ENCODE measurements at regions not wholly inside any gene's neighbourhood (a gene's known extent, or its start where the extent isn't known, plus 50 kb on each side); places are given as distances from the start of the nearest gene placed in this dataset.

DNA sequence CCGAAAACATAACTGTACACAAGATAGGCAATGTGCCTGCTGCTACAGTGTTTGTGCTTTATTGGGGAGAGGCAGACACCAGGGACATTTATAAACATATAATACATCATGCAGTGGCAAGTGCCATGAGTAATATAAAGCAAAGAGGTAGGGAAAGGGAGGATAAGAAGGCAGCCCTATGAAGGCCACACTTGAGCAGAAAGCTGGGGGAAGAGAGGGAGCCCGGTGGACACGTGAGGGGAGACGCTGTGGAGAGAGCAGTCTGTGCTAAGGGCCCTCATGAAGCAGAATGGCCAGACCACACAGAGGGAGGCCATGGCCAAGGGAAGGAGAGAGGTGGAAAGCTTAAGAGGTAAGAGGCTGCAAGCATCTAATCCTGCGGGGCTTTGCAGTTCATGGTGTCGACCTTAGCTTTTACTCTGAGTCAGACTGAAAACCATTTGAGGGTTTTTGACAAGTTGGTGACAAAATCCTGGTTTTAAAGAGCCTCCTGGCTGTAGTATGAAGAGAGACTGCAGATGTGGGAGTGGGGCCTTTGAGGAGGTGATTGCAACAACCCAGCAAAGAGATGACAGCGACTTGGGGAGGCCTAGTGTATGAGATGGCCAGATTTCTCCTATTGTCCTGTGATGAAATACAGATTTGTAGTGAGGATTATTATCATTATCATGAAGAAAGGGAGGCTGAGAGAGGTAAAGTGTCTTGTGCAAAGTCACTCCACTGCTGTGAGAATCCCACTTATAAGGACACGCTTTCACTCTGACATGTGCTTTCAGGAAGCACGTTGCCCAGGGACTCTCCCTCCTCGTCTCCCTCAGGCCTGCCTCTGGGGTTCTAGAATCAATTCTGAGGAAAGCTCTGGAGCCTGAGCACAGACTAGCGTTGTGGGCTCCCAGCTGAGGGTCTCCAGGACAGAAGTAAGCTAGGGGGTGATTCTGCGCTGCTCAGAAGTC, 192.9 kb downstream of the RHOU start:
- Mint-ChIP-seq H3K4me1 (ENCODE audit: low read depth) (peaks cover 10% of the 10 kb centered on the region), H3K9me3 (no peaks in the 10 kb centered on the region)

DNA sequence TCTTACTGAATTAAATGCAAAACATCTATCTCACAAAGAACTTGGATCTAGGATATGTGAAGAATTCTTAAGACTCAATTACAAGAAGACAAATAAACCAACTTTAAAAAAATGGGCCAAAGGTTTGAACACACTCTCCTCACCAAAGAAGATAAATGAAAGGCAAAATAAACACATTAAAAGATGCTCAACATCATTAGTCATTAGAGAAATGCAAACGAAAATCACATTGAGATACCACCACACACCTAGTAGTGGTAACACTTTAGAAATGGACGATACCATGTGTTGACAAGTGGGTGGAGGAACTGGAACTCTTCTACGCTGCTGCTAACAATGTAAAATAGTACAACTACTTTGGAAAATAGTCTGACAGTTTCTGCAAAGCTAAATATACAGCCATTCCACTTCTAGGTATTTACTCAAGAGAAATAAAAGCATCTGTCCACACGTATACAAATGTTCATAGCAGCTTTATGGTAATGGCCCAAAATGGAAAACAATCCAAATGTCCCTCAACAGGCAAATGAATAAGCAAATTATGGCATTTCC, 194.3 kb downstream of the RHOU start:
- Mint-ChIP-seq H3K4me1 (ENCODE audit: low read depth) (peaks cover 10% of the 10 kb centered on the region), H3K27ac (no peak overlapping the region), H3K27me3 (ENCODE audit: low read depth) (peaks cover 28% of the 10 kb centered on the region), H3K4me3 (no peak overlapping the region), H3K9me3 (no peaks in the 10 kb centered on the region), H3K36me3 (ENCODE audit: low read depth) (no peaks in the 10 kb centered on the region)
- no peak for DNase-seq (ENCODE audit: low spot score)

More for the DNA sequence above, 192.9 kb downstream of the RHOU start:
- Mint-ChIP-seq H3K36me3 (ENCODE audit: low read depth) (no peaks in the 10 kb centered on the region), H3K27ac (no peak overlapping the region), H3K27me3 (ENCODE audit: low read depth) (peaks cover 22% of the 10 kb centered on the region), H3K4me3 (no peak overlapping the region)
- DNase-seq (ENCODE audit: low spot score) = peak; percentile 15

DNA sequence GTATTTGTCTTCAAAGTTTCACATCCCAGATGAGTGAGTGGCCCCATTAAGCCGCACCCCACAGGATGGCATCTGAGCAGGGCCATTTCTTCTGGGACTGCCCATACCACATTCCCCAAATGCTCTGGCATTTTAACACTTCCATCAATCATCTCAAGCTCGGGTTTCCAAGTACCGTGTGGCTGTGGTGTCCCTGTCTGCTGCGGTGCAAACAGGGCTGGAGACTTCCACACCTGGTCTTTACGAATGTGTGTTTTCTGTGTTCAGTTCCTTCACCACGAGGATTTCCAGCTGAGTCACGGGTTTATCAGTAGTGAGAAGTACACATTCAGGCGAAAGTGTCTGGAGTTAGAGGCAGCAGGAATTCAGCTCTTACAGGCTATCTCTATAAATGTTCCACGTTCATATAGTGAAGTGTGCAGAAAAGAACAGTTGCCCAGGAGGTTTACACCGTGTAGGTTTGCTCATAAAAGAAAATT, 195.2 kb downstream of the RHOU start:
- H3K4me3 Mint-ChIP-seq = no peak overlapping the region

DNA sequence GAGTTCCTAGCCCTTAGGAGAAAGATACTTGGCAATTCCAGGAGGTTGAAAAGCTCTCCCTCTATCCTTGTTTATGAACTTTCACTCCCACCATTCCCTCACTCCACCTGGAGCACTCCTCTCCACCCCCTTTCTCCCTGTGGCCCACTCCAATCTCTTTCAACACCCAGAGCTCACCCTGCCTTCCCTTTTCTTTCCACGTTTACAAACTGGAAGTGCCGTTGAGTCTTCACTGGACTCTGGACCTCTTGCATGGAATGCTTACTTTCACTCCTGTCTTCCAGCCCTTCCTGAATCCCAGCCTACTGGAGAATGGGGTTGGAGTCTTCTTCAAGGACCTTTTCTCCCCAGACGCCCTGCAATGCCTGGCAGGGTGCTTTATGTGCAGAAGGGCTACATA, 198.5 kb downstream of the RHOU start:
- DNase-seq (ENCODE audit: low spot score) = no peak
- H3K27ac Mint-ChIP-seq = no peak overlapping the region

More for the DNA sequence above, 195.2 kb downstream of the RHOU start:
- Mint-ChIP-seq H3K9me3 (no peaks in the 10 kb centered on the region), H3K36me3 (ENCODE audit: low read depth) (no peaks in the 10 kb centered on the region), H3K27me3 (ENCODE audit: low read depth) (peaks cover 28% of the 10 kb centered on the region), H3K4me1 (ENCODE audit: low read depth) (peaks cover 10% of the 10 kb centered on the region), H3K27ac (no peak overlapping the region)
- no peak for DNase-seq (ENCODE audit: low spot score)

DNA sequence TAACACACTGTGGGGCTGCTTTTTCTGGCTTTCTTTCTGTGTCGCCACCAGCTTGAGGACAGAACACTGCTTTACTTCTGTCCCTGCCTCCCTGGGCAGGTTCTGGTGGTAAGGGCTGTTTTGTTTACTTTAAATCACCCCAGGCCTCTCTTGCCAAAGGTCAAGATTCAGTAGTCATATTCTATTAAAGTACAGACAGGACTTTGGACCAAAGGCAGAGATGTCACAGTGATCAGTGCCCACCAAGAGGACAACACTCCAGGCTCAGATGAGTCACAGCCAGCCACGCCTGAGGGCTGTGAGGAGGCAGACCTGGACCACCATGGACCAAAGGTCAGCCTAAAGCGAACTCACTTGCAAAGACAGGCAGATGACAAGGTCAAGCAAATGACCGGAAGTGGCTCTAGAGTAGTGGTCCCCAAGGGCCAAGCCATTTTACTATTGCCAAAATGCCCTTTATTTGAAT, 200.0 kb downstream of the RHOU start:
- H3K27me3 Mint-ChIP-seq (ENCODE audit: low read depth) = peaks cover 12% of the 10 kb centered on the region
- H3K36me3 Mint-ChIP-seq (ENCODE audit: low read depth) = no peaks in the 10 kb centered on the region
- H3K4me3 Mint-ChIP-seq = no peak overlapping the region
- H3K9me3 Mint-ChIP-seq = no peaks in the 10 kb centered on the region
- no peak for DNase-seq (ENCODE audit: low spot score)
- no peak overlapping the region for H3K27ac Mint-ChIP-seq
- peaks cover 9% of the 10 kb centered on the region for H3K4me1 Mint-ChIP-seq (ENCODE audit: low read depth)

More for the DNA sequence above, 198.5 kb downstream of the RHOU start:
- no peaks in the 10 kb centered on the region for H3K9me3 Mint-ChIP-seq
- peaks cover 9% of the 10 kb centered on the region for H3K4me1 Mint-ChIP-seq (ENCODE audit: low read depth)
- no peak overlapping the region for H3K4me3 Mint-ChIP-seq
- H3K36me3 Mint-ChIP-seq (ENCODE audit: low read depth) = no peaks in the 10 kb centered on the region
- peaks cover 16% of the 10 kb centered on the region for H3K27me3 Mint-ChIP-seq (ENCODE audit: low read depth)

DNA sequence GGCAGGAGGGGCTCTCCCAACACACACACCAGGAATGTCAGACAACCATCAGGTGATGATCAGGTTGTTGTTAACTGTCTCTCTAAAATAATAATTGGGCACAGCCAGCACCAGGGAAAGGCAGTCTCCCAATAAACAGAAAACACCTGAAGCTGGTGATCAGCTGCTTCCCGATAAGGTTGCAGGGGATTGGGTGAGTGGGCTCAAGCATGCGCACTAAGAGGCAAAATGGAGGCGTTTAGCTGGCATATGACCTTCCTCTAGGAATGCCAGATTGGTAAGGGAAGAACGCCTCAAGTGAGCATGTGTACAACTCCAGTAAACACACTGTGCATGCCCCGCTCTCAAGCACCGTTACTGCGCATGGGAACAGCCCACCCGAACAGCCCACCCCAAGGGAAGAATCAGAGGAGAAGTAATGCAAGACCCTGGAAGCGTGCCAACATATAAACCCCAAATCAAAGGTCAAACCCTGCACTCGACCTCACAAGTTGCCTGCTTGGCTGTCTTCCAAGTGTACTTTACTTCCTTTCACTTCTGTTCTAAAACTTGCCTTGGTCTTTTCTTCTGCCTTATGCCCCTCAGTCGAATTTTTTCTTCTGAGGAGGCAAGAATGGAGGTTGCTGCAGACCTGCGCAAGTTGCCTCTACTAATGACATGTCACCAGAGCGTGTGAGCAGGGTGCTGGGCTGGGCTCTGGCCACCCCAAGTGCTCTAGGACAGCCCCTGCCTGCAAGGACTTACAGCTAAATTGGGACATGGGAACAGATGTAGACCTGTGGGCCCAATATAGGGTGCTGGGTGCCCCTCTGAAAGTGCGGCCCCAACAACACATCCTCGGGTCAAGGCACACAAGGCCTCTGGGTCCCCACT, 200.8 kb downstream of the RHOU start:
- Mint-ChIP-seq H3K36me3 (ENCODE audit: low read depth) (no peaks in the 10 kb centered on the region), H3K9me3 (no peaks in the 10 kb centered on the region), H3K27ac (no peak overlapping the region), H3K4me1 (ENCODE audit: low read depth) (peaks cover 9% of the 10 kb centered on the region), H3K27me3 (ENCODE audit: low read depth) (peaks cover 12% of the 10 kb centered on the region), H3K4me3 (no peak overlapping the region)
- DNase-seq (ENCODE audit: low spot score) = no peak

DNA sequence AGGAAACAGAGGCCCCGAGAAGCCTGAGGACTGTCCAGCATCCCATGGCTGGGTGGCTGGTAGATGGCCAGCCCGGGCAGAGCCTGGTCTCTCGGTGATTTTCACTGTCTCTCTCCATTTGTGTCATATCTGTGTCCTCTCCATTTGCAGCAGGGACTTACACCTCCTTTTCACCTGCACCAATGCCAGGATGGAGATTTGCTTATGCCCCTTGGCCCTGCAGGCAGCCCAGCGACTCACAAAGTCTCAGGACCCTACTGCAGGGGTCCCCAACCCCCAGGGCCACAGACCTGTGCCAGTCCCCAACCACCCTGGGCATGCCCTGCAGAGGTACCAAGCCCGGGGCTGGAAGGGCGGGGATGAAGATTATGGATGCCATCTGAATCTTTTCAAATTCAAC, 201.6 kb downstream of the RHOU start:
- no peaks in the 10 kb centered on the region for H3K36me3 Mint-ChIP-seq (ENCODE audit: low read depth)
- H3K9me3 Mint-ChIP-seq = no peaks in the 10 kb centered on the region
- H3K27me3 Mint-ChIP-seq (ENCODE audit: low read depth) = peaks cover 11% of the 10 kb centered on the region
- no peak for DNase-seq (ENCODE audit: low spot score)
- H3K4me1 Mint-ChIP-seq (ENCODE audit: low read depth) = peaks cover 9% of the 10 kb centered on the region
- no peak overlapping the region for H3K27ac Mint-ChIP-seq
- H3K4me3 Mint-ChIP-seq = no peak overlapping the region

DNA sequence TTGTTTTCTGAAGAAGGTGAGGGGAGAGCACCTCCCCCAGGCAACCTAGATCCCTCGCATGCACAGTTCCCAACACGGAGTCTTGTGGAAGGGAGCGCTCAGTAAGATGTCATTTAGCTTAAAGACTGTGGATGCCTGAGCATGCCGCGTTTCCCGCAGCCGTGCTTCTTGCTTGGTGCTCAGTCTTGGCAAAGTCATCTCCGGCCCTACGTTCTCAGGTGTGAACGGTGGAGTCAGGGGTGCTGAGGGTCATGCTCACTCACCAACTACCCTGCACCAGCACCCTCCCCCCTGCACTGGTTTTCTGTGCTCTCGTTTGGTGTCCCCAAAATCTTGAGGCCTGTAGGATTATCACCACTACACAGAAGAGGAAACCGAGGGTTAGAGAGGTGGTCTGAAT, 202.1 kb downstream of the RHOU start:
- H3K4me3 Mint-ChIP-seq = no peak overlapping the region
- no peaks in the 10 kb centered on the region for H3K36me3 Mint-ChIP-seq (ENCODE audit: low read depth)
- H3K9me3 Mint-ChIP-seq = no peaks in the 10 kb centered on the region
- no peak for DNase-seq (ENCODE audit: low spot score)
- H3K27ac Mint-ChIP-seq = no peak overlapping the region
- H3K27me3 Mint-ChIP-seq (ENCODE audit: low read depth) = peaks cover 9% of the 10 kb centered on the region
- peaks cover 9% of the 10 kb centered on the region for H3K4me1 Mint-ChIP-seq (ENCODE audit: low read depth)

DNA sequence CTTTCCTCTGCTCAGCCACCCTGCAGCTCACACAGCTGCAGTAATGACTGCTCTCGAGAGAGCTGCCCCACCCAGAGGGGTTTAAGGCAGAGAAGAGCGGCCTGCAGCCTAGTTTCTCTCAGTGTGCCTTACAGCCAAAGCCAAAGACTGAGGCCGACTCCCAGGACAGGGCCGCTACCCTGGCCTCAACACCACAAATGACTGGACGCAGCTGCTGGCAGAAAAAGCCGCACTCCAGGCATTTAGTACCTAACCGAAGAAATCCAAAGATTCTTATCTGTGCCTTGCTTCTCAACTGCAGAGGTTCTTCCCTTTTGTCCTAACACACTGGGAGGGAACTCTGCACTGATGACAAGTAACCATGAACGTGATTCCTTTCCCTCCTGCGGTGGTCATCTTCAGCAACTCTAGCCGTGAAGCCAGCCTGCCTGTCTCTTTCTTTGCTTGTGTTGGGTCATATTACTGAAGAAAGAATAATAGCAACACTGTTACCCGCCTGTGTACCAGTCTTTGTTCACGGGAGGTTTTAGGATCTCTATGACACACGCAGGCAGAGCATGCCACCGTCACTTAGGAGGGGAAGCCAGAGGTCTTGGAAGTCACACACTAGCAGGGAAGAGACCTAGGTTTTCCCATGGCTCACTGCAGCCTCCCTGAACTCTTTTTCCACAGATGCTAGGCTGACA, 202.7 kb downstream of the RHOU start:
- no peak for DNase-seq (ENCODE audit: low spot score)
- no peak overlapping the region for H3K27ac Mint-ChIP-seq
- peaks cover 10% of the 10 kb centered on the region for H3K27me3 Mint-ChIP-seq (ENCODE audit: low read depth)
- no peaks in the 10 kb centered on the region for H3K36me3 Mint-ChIP-seq (ENCODE audit: low read depth)
- H3K4me3 Mint-ChIP-seq = no peak overlapping the region
- no peaks in the 10 kb centered on the region for H3K9me3 Mint-ChIP-seq
- peaks cover 9% of the 10 kb centered on the region for H3K4me1 Mint-ChIP-seq (ENCODE audit: low read depth)

DNA sequence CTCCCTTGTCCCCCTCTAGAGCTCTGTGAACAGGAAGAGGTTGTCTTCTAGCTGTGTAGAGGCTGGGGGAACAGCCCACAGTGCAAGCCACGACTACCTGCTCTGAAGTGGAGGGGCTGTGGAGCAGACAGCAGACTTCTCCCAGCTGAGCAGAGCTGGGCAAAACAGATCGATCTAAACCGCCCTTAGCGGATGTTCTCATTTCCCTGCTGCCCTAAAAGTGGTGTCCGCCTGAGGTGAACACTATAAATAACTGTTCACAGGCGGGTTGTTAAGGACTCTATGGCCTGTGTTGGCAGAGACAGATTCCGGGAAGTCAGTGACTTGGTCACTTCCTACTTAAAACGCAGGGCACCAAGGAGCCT, 203.2 kb downstream of the RHOU start:
- Mint-ChIP-seq H3K27me3 (ENCODE audit: low read depth) (peaks cover 10% of the 10 kb centered on the region), H3K36me3 (ENCODE audit: low read depth) (no peaks in the 10 kb centered on the region), H3K9me3 (no peaks in the 10 kb centered on the region), H3K4me1 (ENCODE audit: low read depth) (peaks cover 9% of the 10 kb centered on the region), H3K27ac (no peak overlapping the region), H3K4me3 (peak overlapping the region; percentile 1)
- DNase-seq (ENCODE audit: low spot score) = no peak

DNA sequence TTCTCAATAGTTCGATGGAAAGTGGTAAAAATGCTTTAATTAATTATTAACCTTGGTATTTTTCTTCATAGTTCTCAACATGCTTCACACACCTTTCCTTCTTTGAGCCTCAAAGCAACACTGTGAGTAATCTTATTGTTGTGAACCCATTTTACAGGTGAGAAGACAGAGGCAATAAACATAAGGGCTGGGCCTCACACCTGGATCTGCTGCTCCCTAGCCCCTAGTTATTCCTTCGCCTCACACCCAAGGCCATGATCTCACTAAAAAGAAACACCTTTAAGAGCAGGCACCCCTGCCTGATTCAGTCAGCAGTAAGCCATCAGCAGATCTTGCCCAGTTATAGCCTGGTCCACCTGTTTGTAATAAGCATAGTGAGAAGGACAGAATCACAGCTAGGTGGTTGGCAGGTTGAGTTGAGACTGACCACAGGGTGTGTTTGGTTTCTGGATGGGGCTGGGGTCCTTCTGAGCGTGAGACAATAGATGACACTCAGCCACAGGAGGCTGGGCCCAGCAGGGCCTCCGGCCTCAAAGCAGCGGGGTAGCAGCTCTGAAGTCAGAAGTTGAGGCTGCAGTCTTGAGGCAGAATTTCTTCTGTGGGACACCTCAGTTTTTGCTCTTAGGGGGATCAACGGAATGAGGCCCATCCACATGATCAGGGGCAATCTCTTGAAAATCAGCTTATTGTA, 203.9 kb downstream of the RHOU start:
- peaks cover 4% of the 10 kb centered on the region for H3K27me3 Mint-ChIP-seq (ENCODE audit: low read depth)
- no peak for DNase-seq (ENCODE audit: low spot score)
- H3K9me3 Mint-ChIP-seq = no peaks in the 10 kb centered on the region
- no peak overlapping the region for H3K27ac Mint-ChIP-seq
- peaks cover 9% of the 10 kb centered on the region for H3K4me1 Mint-ChIP-seq (ENCODE audit: low read depth)
- no peaks in the 10 kb centered on the region for H3K36me3 Mint-ChIP-seq (ENCODE audit: low read depth)
- no peak overlapping the region for H3K4me3 Mint-ChIP-seq

DNA sequence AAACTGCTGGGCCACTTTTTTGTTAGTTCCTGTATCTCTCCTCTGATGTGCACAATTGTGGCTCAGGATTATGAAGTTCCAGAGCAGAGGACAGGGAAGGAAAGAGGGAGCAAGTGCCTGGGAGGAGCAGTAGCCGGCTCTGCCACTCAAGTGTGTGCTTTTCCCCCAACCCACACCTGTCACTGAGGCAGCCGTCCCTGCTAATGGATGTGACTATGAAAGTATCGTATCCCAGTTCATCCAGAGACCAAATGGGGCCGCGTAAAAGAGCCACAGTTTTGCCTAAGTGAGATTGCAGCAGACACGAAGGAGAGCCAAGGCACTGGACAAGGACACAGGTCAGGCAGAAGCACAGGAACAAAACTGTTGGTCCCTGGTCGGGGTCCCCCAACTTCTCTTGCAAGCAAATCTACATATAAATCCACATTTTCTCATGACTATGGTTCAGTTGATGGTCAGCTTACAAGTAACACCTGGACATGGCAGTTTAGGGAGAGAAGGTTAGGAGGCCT, 204.7 kb downstream of the RHOU start:
- Mint-ChIP-seq H3K27me3 (ENCODE audit: low read depth) (peaks cover 4% of the 10 kb centered on the region), H3K36me3 (ENCODE audit: low read depth) (no peaks in the 10 kb centered on the region), H3K4me1 (ENCODE audit: low read depth) (peaks cover 9% of the 10 kb centered on the region), H3K9me3 (no peaks in the 10 kb centered on the region), H3K27ac (no peak overlapping the region), H3K4me3 (no peak overlapping the region)
- no peak for DNase-seq (ENCODE audit: low spot score)

DNA sequence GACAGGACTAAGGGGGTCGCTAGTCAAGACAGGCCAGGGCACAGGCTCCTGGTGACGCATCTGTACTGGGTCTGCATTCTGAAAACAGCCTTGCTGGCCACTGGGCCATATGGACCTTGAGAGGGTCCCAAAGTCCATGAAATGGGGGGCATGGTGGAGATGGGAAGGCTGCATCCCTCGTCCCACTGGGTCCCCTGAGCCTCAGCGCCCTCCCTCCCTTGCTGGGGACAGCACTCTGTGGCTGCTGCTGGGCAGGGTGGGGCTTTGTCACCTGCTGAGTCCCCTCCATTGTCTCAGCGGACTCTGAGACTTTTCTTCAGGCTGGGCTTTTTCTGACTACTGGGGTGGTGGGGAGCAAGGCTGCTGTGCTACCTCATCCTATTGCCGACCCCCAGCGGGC, 205.2 kb downstream of the RHOU start:
- Mint-ChIP-seq H3K27ac (no peak overlapping the region), H3K4me3 (no peak overlapping the region), H3K4me1 (ENCODE audit: low read depth) (peaks cover 11% of the 10 kb centered on the region), H3K36me3 (ENCODE audit: low read depth) (no peaks in the 10 kb centered on the region), H3K9me3 (no peaks in the 10 kb centered on the region), H3K27me3 (ENCODE audit: low read depth) (peaks cover 4% of the 10 kb centered on the region)
- no peak for DNase-seq (ENCODE audit: low spot score)
